ENCODE measurements at regions not wholly inside any gene's neighbourhood (a gene's known extent, or its start where the extent isn't known, plus 50 kb on each side); places are given as distances from the start of the nearest gene placed in this dataset.

- TF ChIP-seq CTCF (IDR thresholded peaks at IDR 0.05) (no peak), POLR2AphosphoS5 (IDR thresholded peaks at IDR 0.05) (no peak), POLR2A (IDR thresholded peaks at IDR 0.05) (no peak)
Measured at GRCh38 chr17:70920416-70920815, 751.1 kb downstream of the KCNJ2 start.

All from stomach (tissue), 4 donors.